Thyroid gland (tissue), 4 donors: ENCODE measurements at regions not wholly inside any gene's neighbourhood (a gene's known extent, or its start where the extent isn't known, plus 50 kb on each side); places are given as distances from the start of the nearest gene placed in this dataset.

Source experiments
- DNase-seq, 2 donors: peaks; one replicate each; pipeline ENCODE4 v3.0.0-alpha.2; 2019
- H3K27ac ChIP-seq, 3 donors: fragments of 200-600 bp; sonication (generic); 1 replicate in 2 of 3; 2 replicates in 1 of 3; pipeline ENCODE4 v1.5.1; 2016 to 2019; ENCODE audit warnings: mild to moderate bottlenecking in 1 of 3, moderate library complexity in 1 of 3
- H3K27me3 ChIP-seq: fragments of 200-600 bp; sonication (generic); one replicate; pipeline ENCODE4 v1.5.1; 2019
- H3K36me3 ChIP-seq, 2 donors: fragments of 200-600 bp; sonication (generic); one replicate each; pipeline ENCODE4 v1.5.1; 2016 to 2019
- H3K4me1 ChIP-seq, 2 donors: fragments of 200-600 bp; sonication (generic); one replicate each; pipeline ENCODE4 v1.5.1; 2017 to 2019
- H3K4me3 ChIP-seq, 3 donors: fragments of 200-600 bp; sonication (generic); replicated peaks in 1 of 3; 1 replicate in 2 of 3; 2 replicates in 1 of 3; pipeline ENCODE4 v1.5.1; 2016; ENCODE audit warnings: mild to moderate bottlenecking in 1 of 3
- H3K9me3 ChIP-seq: fragments of 200-600 bp; sonication (generic); one replicate; pipeline ENCODE4 v1.5.1; 2017
- POLR2A ChIP-seq, 2 donors: fragments of 450-650 bp; IDR thresholded peaks; one replicate each; pipeline ENCODE4 v1.6.1; 2017; ENCODE audit warnings: antibody characterized with exemption in 2 of 2, mild to moderate bottlenecking in 2 of 2, moderate library complexity in 1 of 2
- WGBS, 2 donors: methylation state at CpG; one replicate each; pipeline ENCODE4 v1.1.5; 2017; 5-methylcytosine and 5-hydroxymethylcytosine counted together
- intact Hi-C: fragments of 100-400 bp; cut with DNase I; formaldehyde crosslinking; loops from one replicate; pipeline ENCODE4 v1.15.1; 2023
- TF ChIP-seq, protein P1 (sequence below), 6 experiments: fragments of 200-600 bp in 3 of 6; fragments of 450-650 bp in 3 of 6; sonication (generic) in 3 of 6; IDR thresholded peaks; one replicate each; pipeline ENCODE4 v1.5.1; 2016 to 2019; ENCODE audit warnings: antibody characterized with exemption in 6 of 6, mild to moderate bottlenecking in 2 of 6, inconsistent platforms in 1 of 6, moderate library complexity in 1 of 6

DNA sequence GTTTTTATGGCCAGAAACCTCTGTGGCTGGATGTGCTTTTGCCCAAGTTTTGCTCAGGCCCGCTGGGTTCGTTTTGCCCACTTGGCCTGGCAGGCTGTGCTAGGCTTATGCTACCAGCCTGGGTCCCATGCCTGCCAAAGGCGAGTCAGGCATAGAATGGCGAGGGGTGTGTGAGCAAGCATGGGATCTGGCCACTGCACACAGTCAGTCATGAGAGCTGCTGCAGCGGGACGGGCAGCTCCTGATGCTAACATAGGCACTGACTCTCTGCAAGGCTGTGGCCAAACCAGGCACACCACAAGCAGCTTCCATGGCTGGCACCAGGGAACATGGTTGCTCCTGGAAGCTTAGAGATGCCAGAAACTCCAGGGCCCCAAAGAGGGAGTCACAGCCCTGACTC lies 52.9 kb upstream of the PCDH15 start:
- no peak overlapping the region for H3K4me3 ChIP-seq
- WGBS, 2 donors, result 87 to 95% methylated on average over 6 of the region's 6 CpGs
- no peak for DNase-seq
- TF ChIP-seq, protein P1, sequence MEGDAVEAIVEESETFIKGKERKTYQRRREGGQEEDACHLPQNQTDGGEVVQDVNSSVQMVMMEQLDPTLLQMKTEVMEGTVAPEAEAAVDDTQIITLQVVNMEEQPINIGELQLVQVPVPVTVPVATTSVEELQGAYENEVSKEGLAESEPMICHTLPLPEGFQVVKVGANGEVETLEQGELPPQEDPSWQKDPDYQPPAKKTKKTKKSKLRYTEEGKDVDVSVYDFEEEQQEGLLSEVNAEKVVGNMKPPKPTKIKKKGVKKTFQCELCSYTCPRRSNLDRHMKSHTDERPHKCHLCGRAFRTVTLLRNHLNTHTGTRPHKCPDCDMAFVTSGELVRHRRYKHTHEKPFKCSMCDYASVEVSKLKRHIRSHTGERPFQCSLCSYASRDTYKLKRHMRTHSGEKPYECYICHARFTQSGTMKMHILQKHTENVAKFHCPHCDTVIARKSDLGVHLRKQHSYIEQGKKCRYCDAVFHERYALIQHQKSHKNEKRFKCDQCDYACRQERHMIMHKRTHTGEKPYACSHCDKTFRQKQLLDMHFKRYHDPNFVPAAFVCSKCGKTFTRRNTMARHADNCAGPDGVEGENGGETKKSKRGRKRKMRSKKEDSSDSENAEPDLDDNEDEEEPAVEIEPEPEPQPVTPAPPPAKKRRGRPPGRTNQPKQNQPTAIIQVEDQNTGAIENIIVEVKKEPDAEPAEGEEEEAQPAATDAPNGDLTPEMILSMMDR (IDR thresholded peaks at IDR 0.05), result no peak
- no peak for TF ChIP-seq POLR2A (IDR thresholded peaks at IDR 0.05)
- H3K36me3 ChIP-seq, result no peaks in the 10 kb centered on the region
- H3K27me3 ChIP-seq, result no peaks in the 10 kb centered on the region
- intact Hi-C loops, result no loop called here
- H3K4me1 ChIP-seq, result no peaks in the 10 kb centered on the region
- H3K27ac ChIP-seq, result no peak overlapping the region
- H3K9me3 ChIP-seq, result no peaks in the 10 kb centered on the region
